ENCODE measurements at regions not wholly inside any gene's neighbourhood (a gene's known extent, or its start where the extent isn't known, plus 50 kb on each side); places are given as distances from the start of the nearest gene placed in this dataset.

GRCh38 chr1:18018366-18018765 is 89.2 kb upstream of the IGSF21 start:
- no peak for DNase-seq (ENCODE audit: low spot score)

GRCh38 chr1:18020021-18020817 is 87.4 kb upstream of the IGSF21 start:
- DNase-seq (ENCODE audit: low spot score) = no peak

- DNase-seq (ENCODE audit: low spot score) = no peak
Measured at GRCh38 chr1:18021242-18021641, 86.4 kb upstream of the IGSF21 start.

GRCh38 chr1:18032172-18032859 is 75.3 kb upstream of the IGSF21 start:
- no peak for DNase-seq (ENCODE audit: low spot score)

- DNase-seq (ENCODE audit: low spot score) = no peak
Measured at GRCh38 chr1:18035145-18035544, 72.5 kb upstream of the IGSF21 start.

- DNase-seq (ENCODE audit: low spot score) = no peak
Measured at GRCh38 chr1:18037651-18038050, 69.9 kb upstream of the IGSF21 start.

GRCh38 chr1:18038051-18038450 is 69.5 kb upstream of the IGSF21 start:
- DNase-seq (ENCODE audit: low spot score) = no peak

GRCh38 chr1:18039102-18039501 is 68.5 kb upstream of the IGSF21 start:
- no peak for DNase-seq (ENCODE audit: low spot score)

GRCh38 chr1:18041102-18041501 is 66.5 kb upstream of the IGSF21 start:
- DNase-seq (ENCODE audit: low spot score) = no peak

- DNase-seq (ENCODE audit: low spot score) = no peak
Measured at GRCh38 chr1:18041685-18042355, 65.8 kb upstream of the IGSF21 start.

- no peak for DNase-seq (ENCODE audit: low spot score)
Measured at GRCh38 chr1:18043871-18044270, 63.7 kb upstream of the IGSF21 start.

GRCh38 chr1:18045203-18045602 is 62.4 kb upstream of the IGSF21 start:
- no peak for DNase-seq (ENCODE audit: low spot score)

GRCh38 chr1:18045621-18046020 is 62.0 kb upstream of the IGSF21 start:
- no peak for DNase-seq (ENCODE audit: low spot score)

GRCh38 chr1:18047122-18047521 is 60.5 kb upstream of the IGSF21 start:
- DNase-seq (ENCODE audit: low spot score) = no peak

- no peak for DNase-seq (ENCODE audit: low spot score)
Measured at GRCh38 chr1:18049228-18049627, 58.4 kb upstream of the IGSF21 start.

- no peak for DNase-seq (ENCODE audit: low spot score)
Measured at GRCh38 chr1:18052671-18053070, 54.9 kb upstream of the IGSF21 start.

- DNase-seq (ENCODE audit: low spot score) = no peak
Measured at GRCh38 chr1:18055156-18055555, 52.4 kb upstream of the IGSF21 start.

GRCh38 chr1:18056545-18056944 is 51.1 kb upstream of the IGSF21 start:
- DNase-seq (ENCODE audit: low spot score) = no peak

GRCh38 chr1:18057623-18058022 is 50.0 kb upstream of the IGSF21 start:
- DNase-seq (ENCODE audit: low spot score) = no peak
